CD4-positive, alpha-beta memory T cell (primary cell): ENCODE measurements at regions not wholly inside any gene's neighbourhood (a gene's known extent, or its start where the extent isn't known, plus 50 kb on each side); places are given as distances from the start of the nearest gene placed in this dataset.

ENCODE experiments used
- CTCF ChIA-PET: fragments of 350-600 bp; sonication (Branson Sonifier 250); formaldehyde crosslinking; loops from one replicate; lab custom pipeline; 2021; ENCODE audit warnings: inconsistent platforms; ENCODE audit not compliant: partially characterized antibody; lab: Charles Lee
- POLR2A ChIA-PET: fragments of 350-600 bp; sonication (Branson Sonifier 250); formaldehyde crosslinking; loops from one replicate; lab custom pipeline; 2021; ENCODE audit not compliant: partially characterized antibody; lab: Charles Lee
- DNase-seq, 5 donors: peaks; one replicate each; pipeline versions ENCODE4 v3.0.0 to v3.0.0-alpha.2; 2020 to 2022; ENCODE audit warnings: mixed read lengths in 1 of 5
- H3K27ac ChIP-seq: one replicate; pipeline ENCODE4 v1.7.0; 2013; ENCODE audit warnings: low read depth, low read length
- H3K27me3 ChIP-seq: 2 replicates; pipeline ENCODE4 v1.7.0; 2013; ENCODE audit warnings: mild to moderate bottlenecking, low read length, moderate library complexity; ENCODE audit not compliant: insufficient read depth
- H3K36me3 ChIP-seq: 2 replicates; pipeline ENCODE4 v1.7.0; 2013; ENCODE audit warnings: mild to moderate bottlenecking, low read length, moderate library complexity; ENCODE audit not compliant: insufficient read depth
- H3K4me1 ChIP-seq: 2 replicates; pipeline ENCODE4 v1.7.0; 2013; ENCODE audit warnings: mild to moderate bottlenecking, low read length, moderate library complexity; ENCODE audit not compliant: insufficient read depth
- H3K4me3 ChIP-seq, 2 donors: one replicate each; pipeline ENCODE4 v1.7.0; 2013; ENCODE audit warnings: low read length in 2 of 2, mild to moderate bottlenecking in 1 of 2
- H3K9me3 ChIP-seq, 2 donors: one replicate each; pipeline ENCODE4 v1.7.0; 2013; ENCODE audit warnings: low read length in 2 of 2, control low read depth in 1 of 2; ENCODE audit not compliant: control insufficient read depth in 1 of 2
- H3K27ac Mint-ChIP-seq, 7 donors: one replicate each; pipeline ENCODE4 v1.8.0; 2020 to 2021; ENCODE audit warnings: mixed read lengths in 7 of 7, mild to moderate bottlenecking in 6 of 7, inconsistent platforms in 3 of 7, moderate library complexity in 3 of 7
- H3K27me3 Mint-ChIP-seq, 2 donors: one replicate each; pipeline ENCODE4 v1.8.0; 2020 to 2021; ENCODE audit warnings: mixed read lengths in 2 of 2
- H3K36me3 Mint-ChIP-seq, 2 donors: one replicate each; pipeline ENCODE4 v1.8.0; 2020 to 2021; ENCODE audit warnings: mixed read lengths in 2 of 2, inconsistent platforms in 1 of 2, mild to moderate bottlenecking in 1 of 2
- H3K4me1 Mint-ChIP-seq, 4 donors: one replicate each; pipeline ENCODE4 v1.8.0; 2020 to 2021; ENCODE audit warnings: mixed read lengths in 4 of 4, mild to moderate bottlenecking in 1 of 4
- H3K4me3 Mint-ChIP-seq, 8 donors: one replicate each; pipeline ENCODE4 v1.8.0; 2020 to 2021; ENCODE audit warnings: mixed read lengths in 8 of 8, mild to moderate bottlenecking in 7 of 8, moderate library complexity in 6 of 8, inconsistent platforms in 3 of 8
- H3K9me3 Mint-ChIP-seq, 8 donors: one replicate each; pipeline ENCODE4 v1.8.0; 2020 to 2021; ENCODE audit warnings: mixed read lengths in 8 of 8, mild to moderate bottlenecking in 5 of 8, inconsistent platforms in 3 of 8, moderate library complexity in 1 of 8
- intact Hi-C: fragments of 100-400 bp; cut with micrococcal nuclease; formaldehyde crosslinking; loops from one replicate; pipeline ENCODE4 v1.15.1; 2023

DNA sequence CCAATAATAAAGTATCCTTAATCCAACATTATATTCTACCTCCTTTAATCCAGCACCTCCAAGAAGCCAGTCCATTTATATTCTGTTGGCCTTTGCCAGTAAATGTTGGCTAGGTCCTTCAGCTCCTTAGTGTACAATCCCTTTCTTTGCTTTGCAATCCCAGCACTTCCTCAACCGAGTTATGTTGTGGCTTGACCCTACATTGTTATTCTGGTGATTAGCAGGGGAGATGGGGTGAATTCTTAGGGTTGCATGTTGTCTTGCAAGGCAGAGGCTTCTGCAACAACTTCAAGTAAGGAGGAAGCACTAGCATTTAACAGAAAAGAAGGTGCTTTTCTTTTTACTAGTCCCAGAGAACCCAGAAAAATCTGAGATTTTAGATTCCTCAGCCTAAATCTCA, 127.2 kb downstream of the CD47 start:
- no peaks in the 10 kb centered on the region for H3K36me3 Mint-ChIP-seq
- H3K4me3 ChIP-seq, result no peak overlapping the region
- no peaks in the 10 kb centered on the region for H3K9me3 ChIP-seq
- no peak overlapping the region for H3K4me3 Mint-ChIP-seq
- H3K27ac Mint-ChIP-seq, result no peak overlapping the region
- ChIA-PET CTCF (interaction anchor here (1.5 kb wide), 1 partner anchor 16 kb away, joined by 4 read pairs; no protein-coding TSS in a partner anchor), POLR2A (interaction anchor here (1.4 kb wide), 1 partner anchor 24 kb away, joined by 3 read pairs; no protein-coding TSS in a partner anchor)
- H3K9me3 Mint-ChIP-seq, result peaks cover 0 to 2% (median 0%) of the 10 kb centered on the region in 8 donors
- H3K27ac ChIP-seq, result no peak overlapping the region
- peaks cover 0 to 19% (median 6%) of the 10 kb centered on the region in 4 donors for H3K4me1 Mint-ChIP-seq
- H3K27me3 ChIP-seq, result no peaks in the 10 kb centered on the region
- intact Hi-C loops, result no loop called here
- H3K4me1 ChIP-seq, result no peaks in the 10 kb centered on the region
- no peak for DNase-seq
- H3K36me3 ChIP-seq, result no peaks in the 10 kb centered on the region
- H3K27me3 Mint-ChIP-seq, result no peaks in the 10 kb centered on the region

DNA sequence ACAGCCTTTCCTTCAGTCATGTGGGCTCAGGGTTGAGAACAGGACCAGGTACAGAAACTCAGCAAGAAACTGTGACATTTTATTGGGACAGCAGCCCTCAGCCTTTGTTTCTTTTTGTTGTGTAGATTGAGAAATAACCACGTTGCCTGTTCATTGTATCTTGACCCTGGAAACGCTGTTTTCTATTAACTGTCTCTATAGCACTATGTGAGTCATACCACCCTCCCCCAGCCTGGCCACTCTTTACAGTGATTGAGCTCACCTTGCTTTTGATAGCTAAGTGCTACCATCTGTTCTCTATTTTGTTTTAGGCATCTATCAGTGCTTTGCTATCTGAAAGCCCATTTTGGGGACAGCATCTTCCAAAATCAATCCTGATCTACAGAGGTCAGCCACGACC, 127.9 kb downstream of the CD47 start:
- intact Hi-C loops, result no loop called here
- H3K27me3 ChIP-seq, result no peaks in the 10 kb centered on the region
- peaks cover 0 to 2% (median 0%) of the 10 kb centered on the region in 8 donors for H3K9me3 Mint-ChIP-seq
- no peak overlapping the region for H3K4me3 Mint-ChIP-seq
- no peaks in the 10 kb centered on the region for H3K9me3 ChIP-seq
- H3K36me3 Mint-ChIP-seq, result no peaks in the 10 kb centered on the region
- no peak overlapping the region for H3K27ac ChIP-seq
- H3K4me1 ChIP-seq, result no peaks in the 10 kb centered on the region
- no peaks in the 10 kb centered on the region for H3K27me3 Mint-ChIP-seq
- DNase-seq, result no peak
- no peaks in the 10 kb centered on the region for H3K36me3 ChIP-seq
- no peak overlapping the region for H3K4me3 ChIP-seq
- peak overlapping the region in 1 of 7 donors; percentile 1 for H3K27ac Mint-ChIP-seq
- ChIA-PET CTCF (interaction anchor here (1.5 kb wide), 1 partner anchor 17 kb away, joined by 4 read pairs; no protein-coding TSS in a partner anchor), POLR2A (interaction anchor here (1.4 kb wide), 1 partner anchor 24 kb away, joined by 3 read pairs; no protein-coding TSS in a partner anchor)
- H3K4me1 Mint-ChIP-seq, result peaks cover 3 to 19% (median 7%) of the 10 kb centered on the region in 4 donors

DNA sequence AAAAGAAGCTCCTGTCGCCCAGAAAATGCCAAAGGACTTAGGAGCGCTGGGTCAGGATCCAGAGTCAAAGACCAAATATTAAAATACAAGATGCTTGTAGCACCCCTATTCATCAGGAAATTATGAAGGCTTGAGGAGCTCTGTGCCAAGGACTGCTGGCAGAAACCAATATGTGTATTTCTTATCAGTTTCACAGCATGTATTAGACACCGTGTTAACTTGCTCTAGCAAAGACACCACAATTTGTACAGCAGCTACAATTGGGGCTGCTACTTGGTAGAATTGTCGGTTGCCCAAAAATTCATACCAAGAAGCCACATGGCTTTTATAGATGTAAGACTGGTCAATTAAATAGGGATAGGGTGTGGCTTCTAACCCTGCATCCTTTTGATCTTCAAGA, 128.8 kb downstream of the CD47 start:
- Mint-ChIP-seq H3K36me3 (no peaks in the 10 kb centered on the region), H3K9me3 (peaks cover 0 to 2% (median 0%) of the 10 kb centered on the region in 8 donors), H3K27me3 (no peaks in the 10 kb centered on the region), H3K4me3 (no peak overlapping the region), H3K4me1 (peaks cover 3 to 16% (median 12%) of the 10 kb centered on the region in 4 donors), H3K27ac (no peak overlapping the region)
- POLR2A ChIA-PET, result no interaction called here
- Histone ChIP-seq H3K4me1 (no peaks in the 10 kb centered on the region), H3K27ac (no peak overlapping the region), H3K4me3 (no peak overlapping the region), H3K9me3 (no peaks in the 10 kb centered on the region), H3K27me3 (no peaks in the 10 kb centered on the region), H3K36me3 (no peaks in the 10 kb centered on the region)
- DNase-seq, result no peak
- CTCF ChIA-PET, result interaction anchor here (1.4 kb wide), 1 partner anchor 29 kb away, joined by 3 read pairs; no protein-coding TSS in a partner anchor
- intact Hi-C loops, result no loop called here

DNA sequence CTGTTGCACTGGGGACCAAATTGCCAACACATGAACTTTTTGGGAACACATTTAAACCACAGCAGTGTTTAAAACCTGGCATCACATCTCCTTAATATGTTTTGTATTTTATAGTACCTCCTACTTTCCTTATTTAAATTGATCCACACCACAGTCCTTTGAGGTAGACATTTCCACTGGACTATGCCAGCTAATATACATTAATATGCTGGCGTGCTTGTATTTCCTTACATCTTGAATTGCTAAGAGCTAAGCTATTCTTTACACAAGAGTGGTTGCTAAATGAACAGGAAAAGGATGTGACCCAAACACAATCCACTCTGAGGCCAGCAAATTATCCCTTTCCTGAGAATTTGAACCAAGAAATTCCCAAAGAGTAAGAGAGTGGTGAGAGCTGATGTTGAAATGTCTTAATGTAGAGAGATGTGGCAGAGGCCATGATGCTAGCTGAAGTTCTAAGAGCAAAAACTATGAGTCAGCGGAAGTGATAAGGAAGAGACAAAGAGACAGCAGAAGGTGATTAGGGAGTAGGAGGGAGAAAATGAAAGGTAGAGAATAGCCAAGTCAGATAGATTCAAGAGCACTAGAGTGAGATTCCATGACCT, 131.2 kb downstream of the CD47 start:
- no peaks in the 10 kb centered on the region for H3K36me3 Mint-ChIP-seq
- intact Hi-C loops, result no loop called here
- H3K4me3 Mint-ChIP-seq, result no peak overlapping the region
- no peaks in the 10 kb centered on the region for H3K27me3 Mint-ChIP-seq
- H3K4me1 Mint-ChIP-seq, result peaks cover 11 to 27% (median 22%) of the 10 kb centered on the region in 4 donors
- Histone ChIP-seq H3K9me3 (no peaks in the 10 kb centered on the region), H3K4me1 (peaks cover 8% of the 10 kb centered on the region), H3K4me3 (no peak overlapping the region), H3K27ac (no peak overlapping the region), H3K36me3 (no peaks in the 10 kb centered on the region), H3K27me3 (no peaks in the 10 kb centered on the region)
- DNase-seq, result no peak
- no peak overlapping the region for H3K27ac Mint-ChIP-seq
- ChIA-PET CTCF (no interaction called here), POLR2A (no interaction called here)
- peaks cover 0 to 2% (median 0%) of the 10 kb centered on the region in 8 donors for H3K9me3 Mint-ChIP-seq

DNA sequence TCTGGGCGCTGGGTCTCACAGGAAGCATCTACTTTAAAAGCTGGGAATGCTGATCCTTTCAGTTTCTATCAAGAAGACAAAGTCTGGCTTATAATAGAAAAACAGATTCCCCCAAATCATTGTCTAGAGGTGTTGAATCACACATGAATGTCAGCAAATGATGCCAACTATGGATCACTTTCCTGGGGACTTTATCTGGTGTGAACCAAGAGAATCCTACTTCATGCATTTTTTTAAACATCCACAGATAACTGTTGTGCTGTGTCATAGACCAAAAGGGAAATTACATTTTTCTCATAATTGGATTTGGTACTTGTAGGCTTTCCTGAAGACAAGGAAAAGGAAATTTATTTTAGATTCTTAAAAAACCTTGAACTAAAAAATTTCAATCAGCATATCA, 132.7 kb downstream of the CD47 start:
- H3K4me1 Mint-ChIP-seq, result peaks cover 21 to 42% (median 27%) of the 10 kb centered on the region in 4 donors
- no peak overlapping the region for H3K27ac Mint-ChIP-seq
- H3K4me3 ChIP-seq, result no peak overlapping the region
- no peak overlapping the region for H3K4me3 Mint-ChIP-seq
- peaks cover 0 to 2% (median 0%) of the 10 kb centered on the region in 8 donors for H3K9me3 Mint-ChIP-seq
- ChIA-PET POLR2A (interaction anchor here (1.4 kb wide), 1 partner anchor 28 kb away, joined by 3 read pairs; no protein-coding TSS in a partner anchor), CTCF (no interaction called here)
- intact Hi-C loops, result no loop called here
- no peak for DNase-seq
- H3K9me3 ChIP-seq, result no peaks in the 10 kb centered on the region
- H3K27me3 ChIP-seq, result no peaks in the 10 kb centered on the region
- H3K36me3 ChIP-seq, result no peaks in the 10 kb centered on the region
- peaks cover 23% of the 10 kb centered on the region for H3K4me1 ChIP-seq
- H3K27me3 Mint-ChIP-seq, result no peaks in the 10 kb centered on the region
- no peaks in the 10 kb centered on the region for H3K36me3 Mint-ChIP-seq
- no peak overlapping the region for H3K27ac ChIP-seq

DNA sequence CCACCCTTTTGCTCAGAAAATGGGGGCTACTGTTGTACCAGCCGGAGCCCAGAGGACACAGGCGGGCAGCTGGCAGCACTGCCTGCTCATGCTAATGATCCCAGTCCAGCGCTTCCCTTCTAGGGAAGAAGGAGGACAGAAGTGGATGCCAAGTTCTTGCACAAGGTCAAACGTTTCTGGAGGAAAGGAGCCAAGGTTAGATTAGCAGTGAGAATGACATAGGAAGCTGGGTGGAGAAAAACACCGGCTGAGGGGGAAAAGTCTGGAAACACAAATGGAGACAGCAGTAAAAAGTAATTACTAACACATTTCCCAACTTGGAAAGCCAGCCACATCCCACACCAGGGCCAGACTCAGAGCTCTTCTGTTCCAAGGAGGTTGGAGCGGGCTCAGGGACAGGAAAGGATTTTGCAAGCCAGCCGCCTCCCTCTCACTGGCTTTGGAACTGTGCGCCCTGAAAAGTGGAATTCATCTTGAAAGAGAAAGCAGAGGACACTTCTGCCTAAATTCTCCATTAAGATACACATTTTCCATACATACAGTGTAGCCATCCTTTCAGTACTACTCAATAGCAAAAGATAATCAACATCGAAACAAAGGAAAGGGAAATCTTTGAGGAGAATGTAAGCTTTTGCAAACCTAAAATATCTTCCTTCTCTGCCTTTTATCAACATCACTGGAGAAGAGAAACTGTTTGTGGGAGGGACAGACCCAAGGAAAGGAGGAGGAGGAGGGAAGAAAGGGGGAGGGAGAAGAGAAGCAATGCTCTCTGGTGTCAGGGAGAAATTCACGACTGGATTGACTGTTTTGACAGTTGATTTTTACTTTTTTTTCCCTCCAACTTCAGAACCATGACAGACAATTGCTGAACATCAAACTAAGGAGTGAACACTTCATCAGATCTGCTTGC, 133.6 kb downstream of the CD47 start:
- Histone ChIP-seq H3K27ac (no peak overlapping the region), H3K36me3 (no peaks in the 10 kb centered on the region), H3K9me3 (no peaks in the 10 kb centered on the region), H3K4me1 (peaks cover 24% of the 10 kb centered on the region), H3K4me3 (no peak overlapping the region), H3K27me3 (no peaks in the 10 kb centered on the region)
- H3K9me3 Mint-ChIP-seq, result peaks cover 0 to 2% (median 0%) of the 10 kb centered on the region in 8 donors
- H3K4me1 Mint-ChIP-seq, result peaks cover 24 to 47% (median 30%) of the 10 kb centered on the region in 4 donors
- no peaks in the 10 kb centered on the region for H3K36me3 Mint-ChIP-seq
- intact Hi-C loops, result no loop called here
- no peaks in the 10 kb centered on the region for H3K27me3 Mint-ChIP-seq
- DNase-seq, result no peak
- POLR2A ChIA-PET, result interaction anchor here (1.3 to 1.4 kb wide), 3 partner anchors 28 to 31 kb away, joined by 3 to 5 read pairs (median 3); no protein-coding TSS in a partner anchor
- H3K4me3 Mint-ChIP-seq, result no peak overlapping the region
- CTCF ChIA-PET, result interaction anchor here (0.8 to 1.5 kb wide), 2 partner anchors 8 to 29 kb away, joined by 3 to 7 read pairs; no protein-coding TSS in a partner anchor
- H3K27ac Mint-ChIP-seq, result no peak overlapping the region

DNA sequence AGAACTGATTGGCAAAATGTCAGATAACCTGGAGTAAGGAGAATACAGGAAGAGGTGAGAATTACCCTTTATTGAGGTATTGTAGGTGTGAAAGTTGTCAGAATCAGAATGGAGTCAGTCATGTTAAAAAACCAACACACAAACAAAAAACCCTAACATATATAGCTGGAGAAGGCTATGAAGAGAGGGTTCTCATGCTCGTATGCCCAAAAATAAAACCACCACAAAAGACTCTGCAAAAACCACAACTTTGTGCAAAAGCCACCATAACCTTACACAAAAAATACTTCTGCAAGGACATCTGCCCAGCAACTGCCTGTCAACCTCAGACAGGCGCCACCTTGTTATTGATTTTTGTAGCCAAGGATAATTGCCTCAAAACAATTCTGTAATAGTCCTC, 136.0 kb downstream of the CD47 start:
- peak overlapping the region in 1 of 7 donors; percentile 59 for H3K27ac Mint-ChIP-seq
- H3K4me3 Mint-ChIP-seq, result peak overlapping the region in 2 of 8 donors; percentile 1 to 50
- H3K9me3 Mint-ChIP-seq, result peaks cover 0 to 2% (median 0%) of the 10 kb centered on the region in 8 donors

More for the DNA sequence above, 136.0 kb downstream of the CD47 start:
- H3K4me3 ChIP-seq, result no peak overlapping the region
- no peaks in the 10 kb centered on the region for H3K27me3 Mint-ChIP-seq
- peaks cover 26 to 47% (median 30%) of the 10 kb centered on the region in 4 donors for H3K4me1 Mint-ChIP-seq
- DNase-seq, result peak in 2 of 5 donors; percentile 10 to 19
- no peaks in the 10 kb centered on the region for H3K27me3 ChIP-seq
- no peaks in the 10 kb centered on the region for H3K9me3 ChIP-seq
- intact Hi-C loops, result loop anchor here (5.0 kb wide), 1 partner anchor 32 kb away; no protein-coding TSS in a partner anchor
- no peaks in the 10 kb centered on the region for H3K36me3 Mint-ChIP-seq
- ChIA-PET POLR2A (no interaction called here), CTCF (no interaction called here)
- no peak overlapping the region for H3K27ac ChIP-seq
- peaks cover 24% of the 10 kb centered on the region for H3K4me1 ChIP-seq
- H3K36me3 ChIP-seq, result no peaks in the 10 kb centered on the region
